ENCODE measurements at regions not wholly inside any gene's neighbourhood (a gene's known extent, or its start where the extent isn't known, plus 50 kb on each side); places are given as distances from the start of the nearest gene placed in this dataset.

DNA sequence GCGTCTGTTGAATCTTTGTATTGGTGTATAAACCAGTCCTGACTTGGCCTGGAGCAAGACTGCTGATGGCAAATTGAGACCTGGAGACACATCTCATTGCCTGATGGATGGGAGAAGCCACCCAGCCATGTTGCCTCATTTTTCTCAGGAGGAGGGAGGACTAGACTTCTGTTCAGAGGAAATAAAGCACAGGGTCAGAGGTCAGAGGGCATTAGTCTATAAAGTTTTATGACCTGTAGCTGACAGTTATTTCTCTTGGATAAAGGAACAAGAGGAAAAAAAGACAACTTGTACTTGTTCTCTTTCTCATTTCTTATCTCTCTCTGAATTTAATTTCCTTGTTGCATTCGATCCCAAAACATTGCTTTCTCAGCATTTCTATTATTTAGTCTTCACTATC lies 775.9 kb downstream of the SQOR start:
- H3K9me3 Mint-ChIP-seq (ENCODE audit: unreplicated experiment) = peaks cover 10% of the 10 kb centered on the region

GRCh38 chr15:46411900-46412299 lies 777.1 kb downstream of the SQOR start:
- Mint-ChIP-seq H3K36me3 (ENCODE audit: low read depth, unreplicated experiment) (no peaks in the 10 kb centered on the region), H3K27me3 (ENCODE audit: unreplicated experiment) (peaks cover 1% of the 10 kb centered on the region), H3K4me3 (ENCODE audit: unreplicated experiment) (no peak overlapping the region), H3K9me3 (ENCODE audit: unreplicated experiment) (peaks cover 10% of the 10 kb centered on the region), H3K27ac (ENCODE audit: unreplicated experiment) (no peak overlapping the region), H3K4me1 (ENCODE audit: unreplicated experiment) (no peaks in the 10 kb centered on the region)
- no peak for DNase-seq (ENCODE audit: low spot score)
- TF ChIP-seq, protein P1, sequence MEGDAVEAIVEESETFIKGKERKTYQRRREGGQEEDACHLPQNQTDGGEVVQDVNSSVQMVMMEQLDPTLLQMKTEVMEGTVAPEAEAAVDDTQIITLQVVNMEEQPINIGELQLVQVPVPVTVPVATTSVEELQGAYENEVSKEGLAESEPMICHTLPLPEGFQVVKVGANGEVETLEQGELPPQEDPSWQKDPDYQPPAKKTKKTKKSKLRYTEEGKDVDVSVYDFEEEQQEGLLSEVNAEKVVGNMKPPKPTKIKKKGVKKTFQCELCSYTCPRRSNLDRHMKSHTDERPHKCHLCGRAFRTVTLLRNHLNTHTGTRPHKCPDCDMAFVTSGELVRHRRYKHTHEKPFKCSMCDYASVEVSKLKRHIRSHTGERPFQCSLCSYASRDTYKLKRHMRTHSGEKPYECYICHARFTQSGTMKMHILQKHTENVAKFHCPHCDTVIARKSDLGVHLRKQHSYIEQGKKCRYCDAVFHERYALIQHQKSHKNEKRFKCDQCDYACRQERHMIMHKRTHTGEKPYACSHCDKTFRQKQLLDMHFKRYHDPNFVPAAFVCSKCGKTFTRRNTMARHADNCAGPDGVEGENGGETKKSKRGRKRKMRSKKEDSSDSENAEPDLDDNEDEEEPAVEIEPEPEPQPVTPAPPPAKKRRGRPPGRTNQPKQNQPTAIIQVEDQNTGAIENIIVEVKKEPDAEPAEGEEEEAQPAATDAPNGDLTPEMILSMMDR (IDR thresholded peaks at IDR 0.05; ENCODE audit: unreplicated experiment) = no peak

More for the DNA sequence above, 775.9 kb downstream of the SQOR start:
- Mint-ChIP-seq H3K4me1 (ENCODE audit: unreplicated experiment) (no peaks in the 10 kb centered on the region), H3K27ac (ENCODE audit: unreplicated experiment) (no peak overlapping the region), H3K27me3 (ENCODE audit: unreplicated experiment) (peaks cover 1% of the 10 kb centered on the region), H3K4me3 (ENCODE audit: unreplicated experiment) (no peak overlapping the region), H3K36me3 (ENCODE audit: low read depth, unreplicated experiment) (no peaks in the 10 kb centered on the region)
- DNase-seq (ENCODE audit: low spot score) = no peak
- TF ChIP-seq, protein P1 (IDR thresholded peaks at IDR 0.05; ENCODE audit: unreplicated experiment) = no peak

- Mint-ChIP-seq H3K36me3 (ENCODE audit: low read depth, unreplicated experiment) (peaks cover 3% of the 10 kb centered on the region), H3K27ac (ENCODE audit: unreplicated experiment) (no peak overlapping the region), H3K4me1 (ENCODE audit: unreplicated experiment) (no peaks in the 10 kb centered on the region), H3K9me3 (ENCODE audit: unreplicated experiment) (peaks cover 10% of the 10 kb centered on the region), H3K27me3 (ENCODE audit: unreplicated experiment) (peaks cover 1% of the 10 kb centered on the region), H3K4me3 (ENCODE audit: unreplicated experiment) (no peak overlapping the region)
- DNase-seq (ENCODE audit: low spot score) = no peak
- TF ChIP-seq, protein P1 (IDR thresholded peaks at IDR 0.05; ENCODE audit: unreplicated experiment) = no peak
These were observed 779.0 kb downstream of the SQOR start for GRCh38 chr15:46413799-46414198.

GRCh38 chr15:46416544-46416943 lies 781.7 kb downstream of the SQOR start:
- no peak overlapping the region for H3K27ac Mint-ChIP-seq (ENCODE audit: unreplicated experiment)
- no peaks in the 10 kb centered on the region for H3K4me1 Mint-ChIP-seq (ENCODE audit: unreplicated experiment)
- no peak for DNase-seq (ENCODE audit: low spot score)
- H3K9me3 Mint-ChIP-seq (ENCODE audit: unreplicated experiment) = peaks cover 17% of the 10 kb centered on the region
- H3K36me3 Mint-ChIP-seq (ENCODE audit: low read depth, unreplicated experiment) = peaks cover 3% of the 10 kb centered on the region
- H3K27me3 Mint-ChIP-seq (ENCODE audit: unreplicated experiment) = peaks cover 3% of the 10 kb centered on the region
- H3K4me3 Mint-ChIP-seq (ENCODE audit: unreplicated experiment) = no peak overlapping the region
- TF ChIP-seq, protein P1 (IDR thresholded peaks at IDR 0.05; ENCODE audit: unreplicated experiment) = no peak

DNA sequence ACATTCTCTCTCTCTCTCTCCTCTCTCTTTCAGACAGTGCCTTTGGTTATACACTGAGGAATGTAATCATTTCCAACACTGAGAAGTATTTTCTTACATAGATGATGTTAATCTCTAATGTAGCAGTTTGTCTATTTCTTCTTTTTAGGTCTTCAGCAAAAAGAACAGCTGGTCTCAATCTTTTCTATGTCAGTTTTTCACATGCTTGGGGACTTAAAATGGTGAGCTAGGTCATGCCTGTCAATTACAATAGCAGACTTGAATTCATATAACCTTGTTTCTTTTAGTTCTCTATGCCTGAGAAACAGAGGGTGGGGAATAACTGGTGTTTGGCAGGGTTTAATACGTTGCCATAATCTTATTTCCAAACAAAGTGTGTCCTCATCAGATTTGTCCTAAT lies 786.2 kb downstream of the SQOR start:
- peaks cover 3% of the 10 kb centered on the region for H3K27me3 Mint-ChIP-seq (ENCODE audit: unreplicated experiment)
- H3K4me3 Mint-ChIP-seq (ENCODE audit: unreplicated experiment) = no peak overlapping the region
- peaks cover 9% of the 10 kb centered on the region for H3K9me3 Mint-ChIP-seq (ENCODE audit: unreplicated experiment)
- H3K36me3 Mint-ChIP-seq (ENCODE audit: low read depth, unreplicated experiment) = peaks cover 3% of the 10 kb centered on the region
- DNase-seq (ENCODE audit: low spot score) = no peak
- no peak overlapping the region for H3K27ac Mint-ChIP-seq (ENCODE audit: unreplicated experiment)
- TF ChIP-seq, protein P1 (IDR thresholded peaks at IDR 0.05; ENCODE audit: unreplicated experiment) = no peak
- no peaks in the 10 kb centered on the region for H3K4me1 Mint-ChIP-seq (ENCODE audit: unreplicated experiment)

Data from endothelial cell (in vitro differentiated cells).